Lower leg skin (tissue), 3 donors: ENCODE measurements at regions not wholly inside any gene's neighbourhood (a gene's known extent, or its start where the extent isn't known, plus 50 kb on each side); places are given as distances from the start of the nearest gene placed in this dataset.

Source experiments
- CTCF ChIP-seq, 3 donors: fragments of 450-650 bp; IDR thresholded peaks; one replicate each; pipeline ENCODE4 v1.5.1; 2016; ENCODE audit warnings: antibody characterized with exemption in 3 of 3, mild to moderate bottlenecking in 3 of 3, moderate library complexity in 2 of 3
- POLR2A ChIP-seq, 2 donors: fragments of 450-650 bp; IDR thresholded peaks; one replicate each; pipeline ENCODE4 v1.6.1; 2016 to 2017; ENCODE audit warnings: antibody characterized with exemption in 2 of 2, mild to moderate bottlenecking in 1 of 2, moderate library complexity in 1 of 2

GRCh38 chr12:111220363-111220762 lies 148.5 kb downstream of the PHETA1 start:
- TF ChIP-seq CTCF (IDR thresholded peaks at IDR 0.05) (no peak), POLR2A (IDR thresholded peaks at IDR 0.05) (no peak)
